Globus pallidus (tissue), 1 donor: ENCODE measurements at regions not wholly inside any gene's neighbourhood (a gene's known extent, or its start where the extent isn't known, plus 50 kb on each side); places are given as distances from the start of the nearest gene placed in this dataset.
A peak's percentile ranks its signal among the peaks of the same experiment; 100 is the strongest.
"Not testable (repeated sequence)": the region's sequence is repeated elsewhere in the genome, so short reads cannot be mapped to it uniquely, and the experiment has no call there.

Source experiments
- DNase-seq: peaks from one replicate; pipeline ENCODE4 v3.0.0-alpha.2; 2015; ENCODE audit warnings: low spot score

- DNase-seq, result no peak
These were observed 222.6 kb upstream of the ST6GAL2 start for GRCh38 chr2:107108556-107108955.

- DNase-seq, result no peak
These were observed 225.7 kb upstream of the ST6GAL2 start for GRCh38 chr2:107111623-107112022.

- no peak for DNase-seq
These were observed 226.6 kb upstream of the ST6GAL2 start for GRCh38 chr2:107112561-107112960.

GRCh38 chr2:107128381-107128780, 242.4 kb upstream of the ST6GAL2 start:
- DNase-seq, result no peak

- peak; percentile 3 for DNase-seq
These were observed 246.1 kb upstream of the ST6GAL2 start for GRCh38 chr2:107132070-107132469.

GRCh38 chr2:107132746-107133145, 246.8 kb upstream of the ST6GAL2 start:
- DNase-seq, result no peak

GRCh38 chr2:107133412-107133811, 247.4 kb upstream of the ST6GAL2 start:
- no peak for DNase-seq

- DNase-seq, result no peak
These were observed 250.8 kb upstream of the ST6GAL2 start for GRCh38 chr2:107136733-107137132.

GRCh38 chr2:107137706-107138105, 251.7 kb upstream of the ST6GAL2 start:
- no peak for DNase-seq

GRCh38 chr2:107146181-107146580, 260.2 kb upstream of the ST6GAL2 start:
- no peak for DNase-seq

GRCh38 chr2:107146645-107147044, 260.7 kb upstream of the ST6GAL2 start:
- not testable (repeated sequence) for DNase-seq

- DNase-seq, result no peak
These were observed 262.1 kb upstream of the ST6GAL2 start for GRCh38 chr2:107148055-107148454.

- no peak for DNase-seq
These were observed 262.5 kb upstream of the ST6GAL2 start for GRCh38 chr2:107148496-107148895.

GRCh38 chr2:107160640-107161239, 274.8 kb upstream of the ST6GAL2 start:
- DNase-seq, result no peak

GRCh38 chr2:107168141-107168540, 282.2 kb upstream of the ST6GAL2 start:
- no peak for DNase-seq

- DNase-seq, result peak; percentile 3
These were observed 288.2 kb upstream of the ST6GAL2 start for GRCh38 chr2:107174171-107174570.

- DNase-seq, result no peak
These were observed 297.0 kb upstream of the ST6GAL2 start for GRCh38 chr2:107182981-107183380.

GRCh38 chr2:107187870-107188269, 301.9 kb upstream of the ST6GAL2 start:
- DNase-seq, result no peak

- DNase-seq, result no peak
These were observed 309.7 kb upstream of the ST6GAL2 start for GRCh38 chr2:107195631-107196030.

- no peak for DNase-seq
These were observed 311.8 kb upstream of the ST6GAL2 start for GRCh38 chr2:107197594-107198294.

- DNase-seq, result no peak
These were observed 317.1 kb upstream of the ST6GAL2 start for GRCh38 chr2:107202962-107203591.

GRCh38 chr2:107215401-107216350, 329.7 kb upstream of the ST6GAL2 start:
- DNase-seq, result no peak
